Cardiac septum (tissue), 1 donor: ENCODE measurements at regions not wholly inside any gene's neighbourhood (a gene's known extent, or its start where the extent isn't known, plus 50 kb on each side); places are given as distances from the start of the nearest gene placed in this dataset.
"Not testable (repeated sequence)": the region's sequence is repeated elsewhere in the genome, so short reads cannot be mapped to it uniquely, and the experiment has no call there.

Source experiments
- DNase-seq: peaks from one replicate; pipeline ENCODE4 v3.0.0-alpha.2; 2020; ENCODE audit warnings: low spot score
- intact Hi-C: fragments of 100-400 bp; cut with DNase I; formaldehyde crosslinking; loops from one replicate; pipeline ENCODE4 v1.14.0; 2022
- donor health status: DM: no; HTN: no; CAD: no.

- intact Hi-C loops = loop anchor here (5.0 kb wide), 1 partner anchor 568 kb away; no protein-coding TSS in a partner anchor
- DNase-seq = no peak
Observed at GRCh38 chr15:26294059-26294689, 431.0 kb upstream of the ATP10A start.

- no peak for DNase-seq
- intact Hi-C loops = no loop called here
Observed at GRCh38 chr15:26287381-26287780, 424.3 kb upstream of the ATP10A start.

DNA sequence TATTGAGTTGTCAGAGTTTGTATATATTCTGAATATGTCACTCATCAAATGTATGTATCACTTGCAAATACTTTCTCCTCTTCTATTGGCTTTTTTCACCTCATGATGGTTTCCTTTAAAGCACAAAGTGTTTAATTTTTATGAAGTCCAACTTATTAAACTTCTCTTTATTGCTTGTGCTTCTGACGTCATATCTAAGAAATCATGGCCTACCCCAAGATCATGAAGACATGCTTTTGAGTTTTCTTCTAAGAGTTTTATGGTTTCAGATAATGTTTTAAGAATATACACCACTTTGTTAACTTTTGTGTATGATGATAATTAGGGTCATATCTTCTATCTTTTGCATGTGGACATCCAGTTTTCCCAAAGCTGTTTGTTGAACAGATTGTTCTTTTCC, 417.2 kb upstream of the ATP10A start:
- intact Hi-C loops = no loop called here
- DNase-seq = no peak

DNA sequence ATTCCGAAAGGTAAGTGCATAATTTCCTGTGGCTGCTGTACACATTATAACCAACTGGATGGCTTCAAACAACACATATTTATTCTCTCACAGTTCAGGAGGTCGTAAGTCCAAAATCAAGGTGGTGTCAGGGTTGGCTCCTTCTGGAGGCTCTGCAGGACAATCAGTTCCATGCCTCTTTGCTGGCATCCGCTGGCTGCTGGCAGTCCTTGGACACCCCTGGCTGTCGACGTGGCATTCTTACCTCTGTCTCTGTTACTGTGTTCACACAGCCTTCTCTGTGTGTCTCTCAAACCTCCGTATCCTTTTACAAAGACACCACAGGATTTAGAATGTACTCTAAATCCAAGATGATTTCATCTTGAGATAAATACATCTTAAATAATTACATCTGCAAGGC, 398.8 kb upstream of the ATP10A start:
- intact Hi-C loops = loop anchor here (10.0 kb wide), 4 partner anchors 67 to 747 kb away; no protein-coding TSS in a partner anchor
- no peak for DNase-seq

- no peak for DNase-seq
- intact Hi-C loops = loop anchor here (10.0 kb wide), 4 partner anchors 67 to 747 kb away; no protein-coding TSS in a partner anchor
Observed at GRCh38 chr15:26261413-26261812, 398.3 kb upstream of the ATP10A start.

DNA sequence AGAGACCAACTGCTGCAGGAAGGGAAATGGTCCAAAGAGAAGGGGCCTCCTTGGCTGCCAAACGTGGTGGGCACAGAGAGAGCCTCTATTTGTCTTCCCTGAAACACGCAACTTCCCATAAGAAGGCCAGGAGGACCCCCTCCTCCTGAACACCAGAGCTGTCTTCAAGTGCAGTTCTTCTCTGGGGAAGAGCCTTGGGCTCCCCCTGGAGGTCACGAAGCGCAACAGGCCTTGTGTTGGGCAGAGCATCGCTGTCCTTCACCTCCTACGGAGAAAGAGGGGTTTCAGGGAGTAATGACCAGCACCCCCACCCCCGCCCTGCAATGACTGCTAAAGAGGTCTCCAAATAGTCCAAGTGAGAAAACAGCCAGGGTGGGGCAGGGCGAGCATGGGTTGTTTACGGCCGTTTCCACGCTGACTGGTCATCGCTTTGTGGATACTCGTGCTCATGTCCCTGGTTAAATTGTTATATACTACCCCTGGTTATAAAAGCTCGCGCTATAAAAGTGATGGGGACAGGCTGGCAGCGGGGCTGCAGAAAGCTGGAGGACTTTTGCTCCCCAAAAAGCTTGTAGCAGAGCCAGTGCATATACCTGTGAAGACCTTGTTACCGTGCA, 397.5 kb upstream of the ATP10A start:
- intact Hi-C loops = loop anchor here (10.0 kb wide), 4 partner anchors 66 to 746 kb away; no protein-coding TSS in a partner anchor
- no peak for DNase-seq

DNA sequence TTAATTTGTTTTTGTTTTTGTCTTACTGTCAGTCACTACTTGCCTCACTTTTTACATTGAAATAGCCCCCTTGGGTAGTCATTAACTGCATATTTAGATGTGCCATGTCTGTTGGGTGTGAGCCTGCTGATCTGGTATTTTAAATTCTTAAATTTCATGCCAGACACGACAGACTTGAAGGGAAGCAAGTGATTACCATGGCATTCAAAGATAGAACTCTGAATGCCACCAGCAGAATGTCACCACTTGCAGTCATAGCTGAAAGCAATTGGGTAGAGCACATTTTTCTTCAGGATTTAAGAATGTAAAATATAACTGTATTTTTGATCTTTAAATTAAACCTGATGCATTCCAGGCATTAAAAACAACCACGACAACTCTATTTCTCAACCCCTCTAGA, 396.5 kb upstream of the ATP10A start:
- DNase-seq = no peak
- intact Hi-C loops = no loop called here

GRCh38 chr15:26244782-26245181, 381.7 kb upstream of the ATP10A start:
- intact Hi-C loops, DNase-seq: not testable (repeated sequence)

DNA sequence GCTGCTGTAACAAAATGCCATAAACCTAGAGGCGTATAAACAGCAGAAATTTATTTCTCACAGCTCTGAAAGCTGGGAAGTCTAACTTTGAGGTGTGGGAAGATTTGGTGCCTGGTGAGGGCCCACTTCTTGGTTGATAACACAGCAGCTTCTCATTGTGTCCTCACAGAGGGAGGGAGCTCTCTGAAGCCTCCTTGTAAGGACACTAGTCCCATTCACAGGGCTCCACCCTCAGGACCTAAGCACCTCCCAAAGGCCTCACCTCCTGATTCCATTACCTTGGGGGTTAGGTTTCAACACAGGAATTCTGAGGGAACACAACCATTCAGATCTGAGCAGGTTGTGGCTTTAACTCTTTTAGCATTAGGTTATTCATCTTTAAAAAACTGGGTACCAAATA, 380.3 kb upstream of the ATP10A start:
- no peak for DNase-seq

DNA sequence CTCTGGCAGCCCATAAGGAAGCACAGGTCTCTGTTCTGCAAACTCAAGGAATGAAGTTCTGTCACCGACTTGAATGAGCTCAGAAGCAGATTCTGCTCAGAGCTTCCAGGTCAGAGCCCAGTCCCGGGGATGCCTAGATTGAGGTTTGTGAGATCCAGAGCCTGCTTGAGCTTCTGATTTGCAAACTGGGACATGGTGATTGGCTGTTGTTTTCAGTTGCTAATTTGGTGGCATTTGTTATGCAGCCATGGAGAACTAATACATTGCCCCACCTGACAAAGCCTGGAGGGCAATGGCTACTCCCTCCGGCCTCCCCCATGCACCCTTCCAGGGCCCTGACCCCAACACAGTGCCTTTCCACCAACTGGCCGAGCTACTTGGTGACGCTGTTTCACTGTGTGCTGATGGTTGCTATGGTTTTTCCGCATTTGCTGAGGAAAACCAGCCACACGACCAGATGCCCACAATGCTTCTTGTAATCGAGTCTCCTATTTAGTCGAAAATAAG, 379.5 kb upstream of the ATP10A start:
- no peak for DNase-seq
- intact Hi-C loops = no loop called here

More for the DNA sequence above, 380.3 kb upstream of the ATP10A start:
- intact Hi-C loops = no loop called here

DNA sequence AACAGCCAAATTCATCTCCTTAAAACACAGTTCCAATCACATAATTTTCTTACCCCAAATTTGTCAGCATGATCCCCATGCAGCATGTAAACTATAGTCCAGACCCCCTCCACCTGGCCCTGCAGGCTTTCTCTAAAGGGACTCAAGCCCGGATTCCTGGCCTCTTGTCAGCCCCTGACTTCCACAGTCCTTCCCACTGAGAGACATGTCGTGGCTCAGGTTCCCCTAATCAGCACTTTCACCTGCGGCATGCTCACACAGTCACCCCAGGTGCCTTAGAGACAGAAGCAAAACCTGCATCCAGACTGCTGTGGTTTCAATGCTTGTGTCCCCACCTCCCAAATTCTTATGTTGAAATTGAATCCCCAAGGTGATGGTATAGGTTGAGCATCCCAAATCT, 372.7 kb upstream of the ATP10A start:
- intact Hi-C loops = no loop called here
- DNase-seq = no peak

DNA sequence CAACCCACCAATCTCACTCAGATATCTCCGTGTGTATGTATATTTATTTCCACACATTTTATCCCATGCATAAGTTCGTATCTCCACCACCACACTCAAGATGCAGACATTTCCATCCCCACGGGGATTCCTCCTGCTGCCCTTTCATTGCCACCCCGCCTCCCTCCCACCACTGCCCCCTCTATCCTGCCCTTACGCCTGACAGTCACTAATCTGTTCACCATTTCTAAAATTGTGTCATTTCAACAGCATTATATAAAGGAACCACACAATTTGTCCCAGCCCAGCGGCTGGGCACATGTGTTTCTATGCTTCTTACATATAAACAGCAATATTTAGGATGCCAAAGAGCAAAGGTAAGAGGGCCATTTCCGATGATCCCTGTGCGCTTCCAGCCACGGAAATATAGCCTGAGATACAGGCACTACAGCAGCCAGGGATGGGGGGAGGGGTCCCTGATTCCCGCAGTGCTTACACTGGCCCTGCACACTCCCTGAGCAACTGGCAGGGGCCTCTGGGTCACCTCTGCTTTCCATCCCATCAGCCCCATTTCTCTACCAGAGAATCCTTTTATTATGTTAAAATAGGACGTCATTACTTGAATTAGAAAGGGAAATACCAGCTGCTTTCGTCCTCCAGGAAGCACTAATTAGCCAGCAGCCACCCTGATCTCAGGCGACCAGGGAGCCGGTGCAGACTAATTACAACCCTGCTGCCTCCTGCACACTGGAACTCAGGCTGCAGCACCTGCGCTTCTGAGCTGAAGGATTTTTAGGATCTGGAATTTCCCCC, 372.0 kb upstream of the ATP10A start:
- intact Hi-C loops = no loop called here
- DNase-seq = no peak

DNA sequence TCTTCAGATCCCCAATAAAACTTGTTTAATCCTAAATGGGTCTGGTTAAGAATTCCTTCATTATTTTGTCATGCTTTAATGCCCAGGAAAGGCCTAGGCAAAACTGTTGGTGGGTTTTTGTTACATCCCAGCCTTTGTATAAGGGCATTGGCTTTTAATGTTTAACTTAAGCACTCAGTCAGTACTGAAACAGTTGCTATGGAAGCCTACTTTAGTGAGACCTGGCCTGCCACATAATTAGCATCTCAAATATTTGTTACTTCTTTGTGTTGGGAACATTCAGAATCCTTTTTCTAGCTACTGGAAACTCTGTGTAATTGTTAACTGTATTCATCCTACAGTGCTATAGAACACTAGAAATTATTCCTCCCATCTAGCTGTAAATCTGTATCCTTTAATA, 369.6 kb upstream of the ATP10A start:
- DNase-seq = no peak
- intact Hi-C loops = no loop called here

DNA sequence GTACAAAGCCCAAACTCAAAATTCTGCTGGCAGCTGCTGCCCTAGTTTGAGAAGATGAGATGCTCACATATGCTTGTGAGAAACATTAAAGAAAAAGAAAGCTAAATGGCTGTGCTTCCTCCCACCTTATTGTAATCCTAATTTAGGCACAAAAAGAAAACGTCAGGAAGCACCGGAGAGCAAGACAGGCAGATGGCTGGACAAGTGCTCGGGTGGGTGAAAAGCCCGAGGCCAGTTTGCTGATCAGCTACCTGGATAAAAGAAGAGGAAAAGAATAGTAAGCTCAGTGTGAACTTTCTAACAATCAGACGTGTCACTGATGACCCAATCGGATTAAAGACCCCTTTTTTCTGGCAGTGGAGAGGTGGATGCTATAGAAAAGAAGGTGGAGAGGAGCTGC, 368.0 kb upstream of the ATP10A start:
- intact Hi-C loops = no loop called here
- DNase-seq = no peak

DNA sequence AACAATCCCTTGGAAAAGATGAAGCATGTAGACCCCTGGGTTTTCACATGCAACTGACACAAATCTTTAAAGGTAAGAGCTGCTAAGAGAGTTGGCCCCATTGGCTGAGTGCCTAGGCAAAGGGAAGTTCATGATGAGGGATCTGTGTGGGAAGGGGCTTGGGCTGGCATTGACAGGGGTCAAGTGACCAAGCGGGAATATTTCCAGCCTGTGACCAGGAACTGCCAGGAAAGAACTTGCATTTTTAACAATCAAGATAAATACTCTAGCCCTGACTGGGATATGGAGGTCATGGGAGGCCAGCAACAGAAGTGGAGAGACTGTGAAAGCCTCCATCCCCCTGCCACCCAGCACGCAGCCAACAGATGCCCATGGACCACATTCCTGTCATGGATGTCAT, 361.1 kb upstream of the ATP10A start:
- no peak for DNase-seq
- intact Hi-C loops = no loop called here

- intact Hi-C loops = no loop called here
- no peak for DNase-seq
Observed at GRCh38 chr15:26223720-26224119, 360.6 kb upstream of the ATP10A start.

DNA sequence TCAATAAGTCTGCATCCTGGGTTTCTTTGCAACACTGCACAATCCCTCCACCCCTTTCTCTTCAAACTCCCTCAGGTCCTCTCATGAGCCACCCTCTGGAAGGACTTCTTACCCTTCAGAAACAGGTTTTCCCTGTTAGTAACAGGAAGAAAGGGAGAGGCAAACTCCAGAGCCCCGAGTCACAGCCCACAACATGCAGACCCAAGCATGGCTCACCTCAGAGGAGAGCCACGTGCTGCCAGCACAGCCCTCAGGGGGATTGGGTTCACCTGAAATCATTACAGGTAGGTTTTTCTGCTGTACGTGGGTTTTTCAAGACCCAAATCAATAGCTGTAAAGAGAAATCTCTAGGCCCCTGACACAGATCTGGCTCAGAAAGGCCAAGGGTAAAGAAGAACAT, 359.7 kb upstream of the ATP10A start:
- intact Hi-C loops = no loop called here
- DNase-seq = no peak

DNA sequence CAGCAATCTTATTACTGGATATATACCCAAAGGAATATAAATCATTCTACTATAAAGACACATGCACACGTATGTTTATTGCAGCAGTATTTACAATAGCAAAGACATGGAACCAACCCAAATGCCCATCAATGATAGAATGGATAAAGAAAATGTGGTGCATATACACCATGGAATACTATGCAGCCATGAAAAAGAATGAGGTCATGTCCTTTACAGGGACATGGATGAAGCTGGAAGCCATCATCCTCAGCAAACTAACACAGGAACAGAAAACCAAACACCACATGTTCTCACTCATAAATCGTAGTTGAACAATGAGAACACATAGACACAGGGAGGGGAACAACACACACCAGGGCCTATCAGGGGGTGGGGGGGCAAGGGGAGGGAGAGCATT, 353.9 kb upstream of the ATP10A start:
- DNase-seq, intact Hi-C loops: not testable (repeated sequence)

GRCh38 chr15:26214290-26214689, 351.2 kb upstream of the ATP10A start:
- DNase-seq = no peak
- intact Hi-C loops = no loop called here

- DNase-seq = no peak
- intact Hi-C loops = no loop called here
Observed at GRCh38 chr15:26213427-26213826, 350.3 kb upstream of the ATP10A start.

DNA sequence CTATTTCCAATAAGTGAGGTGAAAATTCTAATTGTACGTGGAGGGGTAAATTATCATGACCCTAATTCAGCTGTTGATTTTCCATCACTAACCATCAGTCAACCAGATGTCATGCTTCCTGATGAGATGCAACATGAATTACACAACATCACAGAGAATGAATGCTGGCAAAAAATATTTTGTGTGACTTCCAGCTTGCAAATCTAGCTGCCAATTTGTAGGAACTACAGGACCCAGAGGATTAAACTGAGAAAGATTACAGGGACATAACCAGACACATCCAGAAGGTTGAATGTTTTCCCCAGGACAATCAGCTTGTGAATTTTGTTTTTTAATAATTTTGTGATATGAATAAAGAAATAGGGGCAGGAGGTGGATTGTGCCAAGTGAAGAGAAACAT, 349.0 kb upstream of the ATP10A start:
- no peak for DNase-seq
- intact Hi-C loops = no loop called here
